Effector memory CD8-positive, alpha-beta T cell (primary cell): ENCODE measurements at regions not wholly inside any gene's neighbourhood (a gene's known extent, or its start where the extent isn't known, plus 50 kb on each side); places are given as distances from the start of the nearest gene placed in this dataset.

Experiments
- ATAC-seq: fragments of 150-1000 bp; cut with Tn5 transposase; replicated peaks from 2 replicates; pipeline ENCODE4 v1.10.0; 2021; ENCODE audit warnings: mild to moderate bottlenecking, moderate library complexity
- DNase-seq, 3 experiments: peaks; one replicate each; pipeline ENCODE4 v3.0.0; 2021
- H3K27ac Mint-ChIP-seq, 2 donors: one replicate each; pipeline ENCODE4 v1.8.0; 2022; ENCODE audit warnings: mild to moderate bottlenecking in 2 of 2, mixed read lengths in 2 of 2, moderate library complexity in 2 of 2
- H3K27me3 Mint-ChIP-seq, 2 donors: one replicate each; pipeline ENCODE4 v1.8.0; 2022; ENCODE audit warnings: mixed read lengths in 2 of 2
- H3K36me3 Mint-ChIP-seq: one replicate; pipeline ENCODE4 v1.8.0; 2022; ENCODE audit warnings: mild to moderate bottlenecking, moderate library complexity, mixed read lengths; ENCODE audit not compliant: insufficient read depth
- H3K4me1 Mint-ChIP-seq, 2 donors: one replicate each; pipeline ENCODE4 v1.8.0; 2022; ENCODE audit warnings: low read depth in 2 of 2, mixed read lengths in 2 of 2
- H3K4me3 Mint-ChIP-seq, 2 donors: one replicate each; pipeline ENCODE4 v1.8.0; 2022; ENCODE audit warnings: mild to moderate bottlenecking in 2 of 2, mixed read lengths in 2 of 2, moderate library complexity in 2 of 2
- H3K9me3 Mint-ChIP-seq, 2 donors: one replicate each; pipeline ENCODE4 v1.8.0; 2022; ENCODE audit warnings: mixed read lengths in 2 of 2

DNA sequence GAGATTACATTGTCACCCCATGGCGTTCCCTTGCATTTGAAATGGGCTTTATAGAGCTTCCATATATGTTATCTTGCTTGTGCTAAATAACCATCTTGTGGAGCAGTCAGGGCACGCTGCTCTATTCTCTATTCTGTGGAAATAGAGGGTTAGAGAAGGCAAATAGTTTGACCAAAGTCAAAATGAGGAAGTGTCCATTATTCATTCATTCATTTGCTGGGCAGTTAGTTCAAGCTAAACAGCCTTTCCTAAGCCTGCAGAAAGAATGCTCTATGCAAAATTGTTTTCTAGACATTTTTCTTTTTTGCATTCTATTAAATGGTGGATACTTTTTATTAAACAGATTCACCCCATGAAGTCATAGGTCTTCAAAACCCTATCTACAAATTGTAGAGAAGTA is 67.8 kb upstream of the ELAC2 start:
- no peaks in the 10 kb centered on the region for H3K4me1 Mint-ChIP-seq
- no peak overlapping the region for H3K27ac Mint-ChIP-seq
- peaks cover 2 to 8% of the 10 kb centered on the region in 2 donors for H3K9me3 Mint-ChIP-seq
- no peak for DNase-seq
- no peak overlapping the region for H3K4me3 Mint-ChIP-seq
- H3K27me3 Mint-ChIP-seq: peaks cover 24 to 53% of the 10 kb centered on the region in 2 donors
- ATAC-seq: no peak
- H3K36me3 Mint-ChIP-seq: no peaks in the 10 kb centered on the region

DNA sequence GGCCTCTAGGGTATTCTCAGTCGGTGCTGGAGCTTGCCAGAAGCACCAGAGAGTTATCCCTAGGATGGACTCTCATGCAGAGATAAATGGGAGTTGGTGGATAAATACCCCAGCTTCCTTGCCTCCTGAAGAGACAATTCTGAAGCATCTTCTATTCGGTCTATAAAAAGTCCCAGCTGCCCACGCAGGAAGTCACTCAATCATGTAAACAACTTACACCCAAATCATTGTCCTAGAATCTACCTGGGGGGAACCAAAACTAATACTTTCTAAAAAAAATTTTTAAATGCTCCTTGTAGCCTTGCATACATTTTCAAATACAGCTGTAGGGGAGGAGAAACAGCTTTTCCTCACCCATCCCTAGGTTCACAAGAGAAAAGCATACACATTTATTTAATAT is 66.6 kb upstream of the ELAC2 start:
- Mint-ChIP-seq H3K36me3 (no peaks in the 10 kb centered on the region), H3K9me3 (peaks cover 2 to 8% of the 10 kb centered on the region in 2 donors), H3K4me3 (no peak overlapping the region), H3K4me1 (no peaks in the 10 kb centered on the region), H3K27me3 (peaks cover 24 to 47% of the 10 kb centered on the region in 2 donors), H3K27ac (no peak overlapping the region)
- DNase-seq (no peak), ATAC-seq (no peak)

DNA sequence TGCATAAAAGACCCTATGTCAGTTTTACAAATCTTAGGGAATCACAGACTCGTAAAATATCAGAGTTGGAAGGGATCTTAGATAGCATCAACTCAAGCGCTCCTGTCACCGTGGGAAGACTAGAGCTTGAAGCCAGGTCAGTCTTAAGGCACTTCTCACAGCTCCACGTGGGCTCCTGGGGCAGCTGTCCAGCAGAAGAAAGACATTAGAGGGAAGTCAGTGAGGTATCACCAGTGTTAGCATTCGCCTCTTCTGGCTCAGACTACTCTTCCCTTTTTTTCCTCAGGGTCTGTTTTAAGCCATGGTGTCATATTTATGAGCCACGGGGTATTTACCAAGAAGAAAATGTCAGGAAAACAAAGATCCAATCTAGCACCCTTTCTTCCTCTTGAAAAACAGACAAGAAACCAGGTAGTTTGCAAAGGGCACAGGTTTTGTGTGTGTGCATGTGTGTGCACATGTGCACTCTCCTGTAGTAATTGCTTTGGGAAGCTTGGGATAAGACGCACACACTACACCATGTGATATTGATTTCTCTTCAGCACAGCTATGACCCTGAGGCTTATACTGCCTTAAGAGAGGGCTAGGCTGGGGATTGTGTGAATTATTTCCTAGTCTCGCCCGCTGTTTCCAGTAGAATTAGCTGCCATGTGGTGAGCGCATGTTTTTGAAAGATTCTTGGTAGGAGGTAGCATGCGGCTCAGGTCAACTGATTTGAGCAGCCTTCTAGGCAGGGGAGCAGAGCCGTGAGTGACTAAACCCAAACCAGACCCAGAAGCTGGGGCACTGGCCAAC is 61.0 kb upstream of the ELAC2 start:
- Mint-ChIP-seq H3K9me3 (peaks cover 2 to 8% of the 10 kb centered on the region in 2 donors), H3K36me3 (no peaks in the 10 kb centered on the region), H3K27ac (no peak overlapping the region), H3K4me1 (no peaks in the 10 kb centered on the region), H3K4me3 (no peak overlapping the region), H3K27me3 (peaks cover 10 to 34% of the 10 kb centered on the region in 2 donors)
- DNase-seq: no peak
- ATAC-seq: no peak

DNA sequence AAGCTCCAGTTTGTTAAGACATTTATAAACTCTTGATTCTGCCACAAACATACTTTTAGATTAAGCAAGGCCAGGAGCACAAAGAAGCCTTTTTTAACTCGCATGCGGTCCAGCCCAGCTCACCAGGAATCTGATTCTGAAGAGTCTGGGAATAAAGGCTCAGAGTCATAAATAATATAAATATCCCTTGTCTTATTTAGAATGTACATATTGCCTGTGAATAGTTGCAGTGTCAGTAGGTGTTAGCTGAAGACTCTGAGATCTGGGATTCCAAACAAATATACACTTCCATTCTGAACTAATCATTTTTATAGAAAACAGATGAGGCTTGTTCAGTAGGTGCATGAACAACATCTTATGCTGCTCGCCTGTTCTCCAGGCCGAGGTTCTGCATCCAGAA is 59.1 kb upstream of the ELAC2 start:
- Mint-ChIP-seq H3K36me3 (no peaks in the 10 kb centered on the region), H3K4me3 (no peak overlapping the region), H3K4me1 (no peaks in the 10 kb centered on the region), H3K27me3 (peaks cover 23 to 43% of the 10 kb centered on the region in 2 donors), H3K9me3 (peaks cover 0 to 6% of the 10 kb centered on the region in 2 donors), H3K27ac (no peak overlapping the region)
- ATAC-seq: no peak
- DNase-seq: no peak

DNA sequence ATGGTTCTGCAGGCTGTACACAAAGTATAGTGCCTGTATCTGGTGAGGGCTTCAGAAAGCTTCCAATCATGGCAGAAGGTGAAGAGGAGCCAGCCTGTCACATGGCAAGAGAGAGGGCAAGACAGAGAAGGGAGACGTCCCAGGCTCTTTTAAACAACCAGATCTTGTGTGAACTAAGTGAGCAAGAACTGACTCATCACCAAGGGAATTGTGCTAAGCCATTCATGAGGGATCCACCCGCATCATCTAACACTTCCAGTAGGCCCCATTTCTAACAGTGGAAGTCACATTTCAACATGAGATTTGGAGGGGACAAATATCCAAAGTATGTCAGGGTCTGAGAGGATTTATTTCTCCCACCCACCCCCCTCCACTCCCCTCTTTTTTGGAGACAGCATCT is 56.2 kb upstream of the ELAC2 start:
- no peaks in the 10 kb centered on the region for H3K4me1 Mint-ChIP-seq
- H3K4me3 Mint-ChIP-seq: no peak overlapping the region
- no peaks in the 10 kb centered on the region for H3K36me3 Mint-ChIP-seq
- DNase-seq: no peak
- no peaks in the 10 kb centered on the region for H3K9me3 Mint-ChIP-seq
- ATAC-seq: no peak
- H3K27me3 Mint-ChIP-seq: peaks cover 20 to 56% of the 10 kb centered on the region in 2 donors
- no peak overlapping the region for H3K27ac Mint-ChIP-seq

DNA sequence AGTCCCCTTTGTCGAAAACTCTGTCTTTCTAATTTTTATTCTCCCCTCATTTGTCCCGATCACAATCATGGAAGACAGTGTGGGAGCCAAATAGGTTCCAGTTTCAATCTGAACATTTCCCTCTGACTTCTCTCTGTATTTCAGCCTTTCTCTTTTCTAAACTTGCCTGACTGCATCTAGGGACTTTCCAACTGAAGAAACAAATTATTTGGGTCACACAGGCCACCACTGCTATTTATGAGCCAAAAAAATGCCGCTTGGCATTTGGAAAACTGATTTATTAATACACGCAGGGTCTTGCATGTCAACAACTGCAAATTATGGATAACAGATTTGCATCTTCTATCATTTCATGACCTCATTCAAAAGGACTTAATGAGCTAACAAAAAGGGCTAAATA is 55.2 kb upstream of the ELAC2 start:
- Mint-ChIP-seq H3K4me3 (no peak overlapping the region), H3K36me3 (no peaks in the 10 kb centered on the region), H3K27ac (no peak overlapping the region), H3K4me1 (no peaks in the 10 kb centered on the region), H3K27me3 (peaks cover 20 to 66% of the 10 kb centered on the region in 2 donors), H3K9me3 (no peaks in the 10 kb centered on the region)
- DNase-seq (no peak), ATAC-seq (no peak)

DNA sequence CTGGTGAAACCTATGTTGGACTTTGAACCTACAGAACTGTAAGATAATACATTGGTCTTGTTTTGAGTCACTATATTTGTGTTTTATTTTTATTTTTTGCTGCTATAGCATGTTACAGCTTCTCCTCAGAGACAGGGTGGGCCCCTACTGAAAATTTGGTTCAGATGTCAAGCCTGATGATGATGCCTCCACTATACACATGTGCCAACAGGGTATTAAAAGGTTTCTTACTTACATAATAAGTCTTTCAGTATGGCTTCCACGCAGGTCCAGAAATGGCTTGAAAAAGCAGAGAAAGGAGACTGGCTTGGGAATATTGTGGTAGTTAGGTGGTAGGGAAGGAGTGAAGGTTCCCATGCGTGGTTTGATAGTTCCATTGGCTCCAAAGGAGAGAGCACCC is 52.9 kb upstream of the ELAC2 start:
- DNase-seq (no peak), ATAC-seq (no peak)
- Mint-ChIP-seq H3K9me3 (no peaks in the 10 kb centered on the region), H3K36me3 (no peaks in the 10 kb centered on the region), H3K4me3 (no peak overlapping the region), H3K4me1 (no peaks in the 10 kb centered on the region), H3K27ac (no peak overlapping the region), H3K27me3 (peaks cover 20 to 83% of the 10 kb centered on the region in 2 donors)

DNA sequence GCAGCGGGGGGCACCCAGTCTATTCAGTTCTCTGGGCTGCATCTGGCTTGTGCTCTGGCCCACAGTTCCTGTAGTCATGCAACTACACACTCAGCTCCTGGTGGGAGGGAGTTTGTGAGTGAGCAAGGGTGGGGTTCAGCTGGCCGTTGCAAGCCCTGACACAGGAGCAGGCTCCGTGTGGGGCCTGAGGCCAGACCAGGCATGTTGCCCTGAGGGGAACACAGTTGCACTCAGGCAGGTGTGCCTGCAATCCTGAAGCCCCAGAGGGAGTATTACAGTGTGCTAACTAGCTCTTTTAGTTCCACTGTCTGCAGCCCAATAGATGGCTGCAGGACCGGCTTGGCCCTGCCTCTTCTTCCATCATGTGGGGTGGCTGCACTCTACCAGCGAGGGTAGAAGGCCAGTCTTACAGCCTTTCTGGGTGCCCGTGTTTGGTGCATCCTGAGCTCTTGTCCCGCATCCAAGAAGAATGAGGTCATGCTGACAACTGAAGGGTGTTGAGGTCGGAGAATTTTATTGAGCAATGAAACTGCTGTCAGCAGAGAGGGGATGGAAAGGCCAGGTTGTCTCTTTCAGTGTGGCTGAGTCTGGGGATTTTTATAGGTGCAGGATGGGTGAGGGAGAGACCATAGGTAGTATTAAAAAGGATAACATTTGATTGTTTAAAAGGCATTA is 49.9 kb upstream of the ELAC2 start:
- no peak for ATAC-seq

More for the DNA sequence above, 49.9 kb upstream of the ELAC2 start:
- H3K9me3 Mint-ChIP-seq: no peaks in the 10 kb centered on the region
- no peak overlapping the region for H3K4me3 Mint-ChIP-seq
- no peaks in the 10 kb centered on the region for H3K36me3 Mint-ChIP-seq
- no peaks in the 10 kb centered on the region for H3K4me1 Mint-ChIP-seq
- no peak overlapping the region for H3K27ac Mint-ChIP-seq
- DNase-seq: no peak
- peaks cover 21 to 80% of the 10 kb centered on the region in 2 donors for H3K27me3 Mint-ChIP-seq
